ENCODE measurements at regions not wholly inside any gene's neighbourhood (a gene's known extent, or its start where the extent isn't known, plus 50 kb on each side); places are given as distances from the start of the nearest gene placed in this dataset.

DNA sequence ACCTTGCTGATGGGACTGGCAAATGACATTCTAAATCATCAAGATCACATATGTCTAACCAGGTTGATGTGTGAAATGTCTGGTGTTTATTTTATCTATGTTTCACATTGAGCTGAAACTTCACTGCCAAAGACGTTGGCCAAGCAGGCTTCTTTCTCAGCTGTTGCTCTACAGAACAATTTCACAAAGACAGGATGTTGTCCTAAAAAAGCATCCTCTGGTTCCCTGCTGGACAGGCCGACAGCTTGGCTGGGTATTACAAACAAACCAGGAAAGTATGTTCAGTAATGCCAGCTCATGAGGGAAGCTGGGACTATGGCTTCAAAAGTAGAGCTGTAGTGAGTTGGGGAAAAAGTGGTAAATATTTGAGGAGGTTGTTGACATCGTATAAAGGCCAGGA is 179.4 kb downstream of the FAM43A start:
- ATAC-seq: no peak
- Mint-ChIP-seq H3K27me3 (ENCODE audit: low read depth in 2 of 2) (peaks cover 27 to 57% of the 10 kb centered on the region in 2 donors), H3K9me3 (no peaks in the 10 kb centered on the region), H3K36me3 (no peaks in the 10 kb centered on the region), H3K4me1 (no peaks in the 10 kb centered on the region), H3K4me3 (no peak overlapping the region), H3K27ac (no peak overlapping the region)
- no peak overlapping the region for H3K27ac ChIP-seq (ENCODE audit: low read length)
- no peaks in the 10 kb centered on the region for H3K36me3 ChIP-seq (ENCODE audit: control insufficient read depth, insufficient read depth, low read length)
- H3K27me3 ChIP-seq (ENCODE audit: control insufficient read depth, insufficient read depth, low read length): no peaks in the 10 kb centered on the region
- 79% methylated on average over 3 of the region's 3 CpGs for WGBS (ENCODE audit: insufficient coverage)
- no peak for DNase-seq
- no peaks in the 10 kb centered on the region for H3K9me3 ChIP-seq (ENCODE audit: control insufficient read depth, insufficient read depth, low read length)
- TF ChIP-seq CTCF (IDR thresholded peaks at IDR 0.05): no peak
- intact Hi-C loops (cut with micrococcal nuclease): no loop called here
- H3K4me3 ChIP-seq (ENCODE audit: low read length): no peak overlapping the region
- no peaks in the 10 kb centered on the region for H3K4me1 ChIP-seq (ENCODE audit: control insufficient read depth, insufficient read depth, low read length)

- WGBS (ENCODE audit: insufficient coverage): 92% methylated on average over 1 of the region's 2 CpGs
- TF ChIP-seq CTCF (IDR thresholded peaks at IDR 0.05): no peak
- Histone ChIP-seq H3K4me3 (ENCODE audit: low read length) (no peak overlapping the region), H3K4me1 (ENCODE audit: control insufficient read depth, insufficient read depth, low read length) (no peaks in the 10 kb centered on the region), H3K36me3 (ENCODE audit: control insufficient read depth, insufficient read depth, low read length) (no peaks in the 10 kb centered on the region), H3K9me3 (ENCODE audit: control insufficient read depth, insufficient read depth, low read length) (no peaks in the 10 kb centered on the region), H3K27ac (ENCODE audit: low read length) (no peak overlapping the region), H3K27me3 (ENCODE audit: control insufficient read depth, insufficient read depth, low read length) (no peaks in the 10 kb centered on the region)
- no peaks in the 10 kb centered on the region for H3K9me3 Mint-ChIP-seq
- H3K4me1 Mint-ChIP-seq: no peaks in the 10 kb centered on the region
- H3K27ac Mint-ChIP-seq: no peak overlapping the region
- peaks cover 27 to 57% of the 10 kb centered on the region in 2 donors for H3K27me3 Mint-ChIP-seq (ENCODE audit: low read depth in 2 of 2)
- H3K4me3 Mint-ChIP-seq: no peak overlapping the region
- ATAC-seq (no peak), DNase-seq (no peak)
- intact Hi-C loops (cut with micrococcal nuclease): no loop called here
- H3K36me3 Mint-ChIP-seq: no peaks in the 10 kb centered on the region
These were observed 179.9 kb downstream of the FAM43A start for GRCh38 chr3:194865615-194866014.

GRCh38 chr3:194866236-194866635 is 180.6 kb downstream of the FAM43A start:
- H3K27me3 ChIP-seq (ENCODE audit: control insufficient read depth, insufficient read depth, low read length): no peaks in the 10 kb centered on the region
- no peak overlapping the region for H3K4me3 Mint-ChIP-seq
- no peaks in the 10 kb centered on the region for H3K9me3 Mint-ChIP-seq
- no peaks in the 10 kb centered on the region for H3K36me3 ChIP-seq (ENCODE audit: control insufficient read depth, insufficient read depth, low read length)
- no CpG with 5 or more reads among the region's 4 CpGs for WGBS (ENCODE audit: insufficient coverage)
- no peak for ATAC-seq
- H3K27me3 Mint-ChIP-seq (ENCODE audit: low read depth in 2 of 2): peaks cover 27 to 57% of the 10 kb centered on the region in 2 donors
- no peaks in the 10 kb centered on the region for H3K9me3 ChIP-seq (ENCODE audit: control insufficient read depth, insufficient read depth, low read length)
- no peak overlapping the region for H3K4me3 ChIP-seq (ENCODE audit: low read length)
- no peak for TF ChIP-seq CTCF (IDR thresholded peaks at IDR 0.05)
- no peaks in the 10 kb centered on the region for H3K4me1 ChIP-seq (ENCODE audit: control insufficient read depth, insufficient read depth, low read length)
- no peak overlapping the region for H3K27ac ChIP-seq (ENCODE audit: low read length)
- intact Hi-C loops (cut with micrococcal nuclease): no loop called here
- no peaks in the 10 kb centered on the region for H3K36me3 Mint-ChIP-seq
- no peaks in the 10 kb centered on the region for H3K4me1 Mint-ChIP-seq
- no peak overlapping the region for H3K27ac Mint-ChIP-seq
- no peak for DNase-seq

GRCh38 chr3:194867270-194867983 is 181.7 kb downstream of the FAM43A start:
- DNase-seq (no peak), ATAC-seq (no peak)
- Mint-ChIP-seq H3K4me3 (no peak overlapping the region), H3K4me1 (peaks cover 0 to 5% of the 10 kb centered on the region in 2 donors), H3K9me3 (no peaks in the 10 kb centered on the region), H3K27me3 (ENCODE audit: low read depth in 2 of 2) (peaks cover 23 to 57% of the 10 kb centered on the region in 2 donors), H3K27ac (no peak overlapping the region), H3K36me3 (no peaks in the 10 kb centered on the region)
- intact Hi-C loops (cut with micrococcal nuclease): no loop called here
- Histone ChIP-seq H3K27ac (ENCODE audit: low read length) (no peak overlapping the region), H3K36me3 (ENCODE audit: control insufficient read depth, insufficient read depth, low read length) (no peaks in the 10 kb centered on the region), H3K4me1 (ENCODE audit: control insufficient read depth, insufficient read depth, low read length) (peaks cover 6% of the 10 kb centered on the region), H3K9me3 (ENCODE audit: control insufficient read depth, insufficient read depth, low read length) (no peaks in the 10 kb centered on the region), H3K27me3 (ENCODE audit: control insufficient read depth, insufficient read depth, low read length) (no peaks in the 10 kb centered on the region), H3K4me3 (ENCODE audit: low read length) (no peak overlapping the region)
- TF ChIP-seq CTCF (IDR thresholded peaks at IDR 0.05): no peak
- WGBS (ENCODE audit: insufficient coverage): 86% methylated on average over 5 of the region's 13 CpGs
